Keratinocyte (primary cell): ENCODE measurements at regions not wholly inside any gene's neighbourhood (a gene's known extent, or its start where the extent isn't known, plus 50 kb on each side); places are given as distances from the start of the nearest gene placed in this dataset.

Experiments
- DNase-seq: peaks from one replicate; pipeline ENCODE4 v3.0.0-alpha.2; 2011; ENCODE audit warnings: low read depth, missing footprints, low spot score
- FAIRE-seq: peaks from 2 replicates; lab custom pipeline; 2011; peaks lifted over from hg19 to GRCh38; lab: Jason Lieb, UNC
- H2AFZ ChIP-seq: 2 replicates; pipeline ENCODE4 v1.6.0; 2012; ENCODE audit warnings: low read length, control low read depth, inconsistent platforms; ENCODE audit not compliant: control insufficient read depth
- H3K27ac ChIP-seq: 2 replicates; pipeline ENCODE4 v1.5.1; 2011; ENCODE audit warnings: low read length; ENCODE audit not compliant: control insufficient read depth, insufficient read depth
- H3K27me3 ChIP-seq: 3 replicates; pipeline ENCODE4 v1.6.0; 2011; ENCODE audit warnings: low read length; ENCODE audit not compliant: control insufficient read depth, insufficient read depth; ENCODE audit errors: extremely low read depth
- H3K36me3 ChIP-seq, 2 experiments: 2 replicates in 1 of 2; 3 replicates in 1 of 2; pipeline ENCODE4 v1.5.1; 2011; ENCODE audit warnings: low read length in 2 of 2, mild to moderate bottlenecking in 1 of 2; ENCODE audit not compliant: control insufficient read depth in 2 of 2, insufficient read depth in 2 of 2; ENCODE audit errors: extremely low read depth in 1 of 2
- H3K4me1 ChIP-seq: 3 replicates; pipeline ENCODE4 v1.5.1; 2011; ENCODE audit warnings: low read length; ENCODE audit not compliant: control insufficient read depth, insufficient read depth; ENCODE audit errors: extremely low read depth
- H3K4me2 ChIP-seq: 3 replicates; pipeline ENCODE4 v1.6.0; 2011; ENCODE audit warnings: low read depth, low read length; ENCODE audit not compliant: control insufficient read depth, insufficient read depth; ENCODE audit errors: extremely low read depth
- H3K4me3 ChIP-seq, 3 experiments: fragments of 200-600 bp in 1 of 3; sonication (generic) in 1 of 3; 2 replicates in 2 of 3; 3 replicates in 1 of 3; pipeline ENCODE4 v1.5.1; 2011 to 2016; ENCODE audit warnings: low read length in 3 of 3, mild to moderate bottlenecking in 3 of 3, control low read depth in 2 of 3, inconsistent platforms in 1 of 3, low read depth in 1 of 3, mixed read lengths in 1 of 3, mixed run types in 1 of 3, moderate library complexity in 1 of 3; ENCODE audit not compliant: control insufficient read depth in 2 of 3, insufficient read depth in 2 of 3; ENCODE audit errors: extremely low read depth in 1 of 3
- H3K79me2 ChIP-seq: 2 replicates; pipeline ENCODE4 v1.6.0; 2012; ENCODE audit warnings: low read length; ENCODE audit not compliant: control insufficient read depth, insufficient read depth
- H3K9ac ChIP-seq: 3 replicates; pipeline ENCODE4 v1.6.0; 2011; ENCODE audit warnings: low read length; ENCODE audit not compliant: control insufficient read depth, insufficient read depth; ENCODE audit errors: extremely low read depth
- H3K9me1 ChIP-seq: 3 replicates; pipeline ENCODE4 v1.6.0; 2011; ENCODE audit warnings: low read length; ENCODE audit not compliant: control insufficient read depth, insufficient read depth; ENCODE audit errors: extremely low read depth
- H3K9me3 ChIP-seq: 2 replicates; pipeline ENCODE4 v1.5.1; 2012; ENCODE audit warnings: low read depth, low read length; ENCODE audit not compliant: control insufficient read depth
- H4K20me1 ChIP-seq: 3 replicates; pipeline ENCODE4 v1.6.0; 2011; ENCODE audit warnings: low read length; ENCODE audit not compliant: control insufficient read depth, insufficient read depth; ENCODE audit errors: extremely low read depth
- EZH2 ChIP-seq: IDR thresholded peaks from one replicate; pipeline ENCODE4 v1.6.1; 2012; ENCODE audit warnings: inconsistent platforms, mild to moderate bottlenecking, low read length, moderate library complexity
- dilution Hi-C: fragments of 300-500 bp; cut with MboI; formaldehyde crosslinking; loops from one replicate; pipeline ENCODE4 v1.7.0; 2020; ENCODE audit warnings: low sequenced_read_pairs; ENCODE audit not compliant: extremely low pct_ligation_motif_present
- TF ChIP-seq, protein P1 (sequence below), 3 experiments: IDR thresholded peaks in 1 of 3; conservative IDR thresholded peaks in 1 of 3; optimal IDR thresholded peaks in 1 of 3; 2 replicates in 2 of 3; 3 replicates in 1 of 3; pipeline versions ENCODE3 to v1.5.1; 2011; ENCODE audit warnings: low read length in 3 of 3, mild to moderate bottlenecking in 3 of 3, moderate library complexity in 2 of 3, control low read depth in 1 of 3, inconsistent platforms in 1 of 3; ENCODE audit not compliant: insufficient read depth in 2 of 3; ENCODE audit errors: extremely low read depth in 1 of 3

DNA sequence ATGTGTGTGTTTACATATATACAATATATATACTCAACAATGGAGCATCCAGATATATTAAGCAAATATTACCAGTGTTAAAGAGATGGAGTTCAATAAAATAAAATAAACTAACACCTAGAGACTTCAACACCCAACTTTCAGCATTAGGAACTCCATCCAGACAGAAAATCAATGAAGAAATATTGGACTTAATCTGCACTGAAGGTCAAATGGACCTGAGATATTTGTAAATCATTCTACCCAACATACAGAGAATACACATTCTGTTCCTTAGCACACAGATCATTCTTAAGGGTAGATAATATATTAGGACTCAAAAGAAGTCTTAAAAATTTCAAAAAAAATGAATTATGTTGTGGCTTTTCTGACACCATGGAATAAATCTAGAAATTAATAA lies 832.3 kb upstream of the ADGRB3 start:
- Histone ChIP-seq H3K9ac (no peak overlapping the region), H3K79me2 (no peaks in the 10 kb centered on the region)

DNA sequence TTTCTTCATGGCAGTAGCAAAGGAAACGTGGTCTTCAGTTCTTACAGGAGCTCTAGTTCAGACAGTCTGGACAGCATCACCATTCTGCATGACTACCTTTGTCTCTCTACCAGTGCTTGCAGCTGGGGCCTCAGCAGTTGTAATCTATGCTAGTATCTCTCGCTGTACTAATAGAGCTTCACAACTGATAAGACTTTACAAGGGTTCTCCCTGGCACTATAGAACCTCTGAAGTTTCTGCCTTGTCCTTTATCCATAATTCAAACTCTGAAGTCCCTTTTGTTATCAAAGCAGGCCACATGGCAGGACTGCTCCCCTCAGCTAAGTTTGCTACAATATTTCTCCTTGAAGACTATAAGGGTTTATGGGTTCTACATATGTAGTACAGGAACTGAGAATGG lies 842.1 kb upstream of the ADGRB3 start:
- no peak overlapping the region for H3K9ac ChIP-seq
- no peak overlapping the region for H3K4me2 ChIP-seq
- no peaks in the 10 kb centered on the region for H3K79me2 ChIP-seq
- TF ChIP-seq EZH2: no peak
- TF ChIP-seq, protein P1, sequence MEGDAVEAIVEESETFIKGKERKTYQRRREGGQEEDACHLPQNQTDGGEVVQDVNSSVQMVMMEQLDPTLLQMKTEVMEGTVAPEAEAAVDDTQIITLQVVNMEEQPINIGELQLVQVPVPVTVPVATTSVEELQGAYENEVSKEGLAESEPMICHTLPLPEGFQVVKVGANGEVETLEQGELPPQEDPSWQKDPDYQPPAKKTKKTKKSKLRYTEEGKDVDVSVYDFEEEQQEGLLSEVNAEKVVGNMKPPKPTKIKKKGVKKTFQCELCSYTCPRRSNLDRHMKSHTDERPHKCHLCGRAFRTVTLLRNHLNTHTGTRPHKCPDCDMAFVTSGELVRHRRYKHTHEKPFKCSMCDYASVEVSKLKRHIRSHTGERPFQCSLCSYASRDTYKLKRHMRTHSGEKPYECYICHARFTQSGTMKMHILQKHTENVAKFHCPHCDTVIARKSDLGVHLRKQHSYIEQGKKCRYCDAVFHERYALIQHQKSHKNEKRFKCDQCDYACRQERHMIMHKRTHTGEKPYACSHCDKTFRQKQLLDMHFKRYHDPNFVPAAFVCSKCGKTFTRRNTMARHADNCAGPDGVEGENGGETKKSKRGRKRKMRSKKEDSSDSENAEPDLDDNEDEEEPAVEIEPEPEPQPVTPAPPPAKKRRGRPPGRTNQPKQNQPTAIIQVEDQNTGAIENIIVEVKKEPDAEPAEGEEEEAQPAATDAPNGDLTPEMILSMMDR (optimal IDR thresholded peaks at IDR 0.05 in 1 of 3, IDR thresholded peaks at IDR 0.05 in 1 of 3, conservative IDR thresholded peaks at IDR 0.05 in 1 of 3; ENCODE audit: extremely low read depth in 1 of 3, insufficient read depth in 2 of 3, low read length in 3 of 3): no peak
- no peaks in the 10 kb centered on the region for H3K4me1 ChIP-seq
- dilution Hi-C loops: no loop called here
- no peak overlapping the region for H3K4me3 ChIP-seq
- DNase-seq (no peak), FAIRE-seq (no peak)
- no peaks in the 10 kb centered on the region for H4K20me1 ChIP-seq
- H3K9me1 ChIP-seq: no peaks in the 10 kb centered on the region
- H3K27ac ChIP-seq: no peak overlapping the region
- H3K27me3 ChIP-seq: no peaks in the 10 kb centered on the region
- H3K9me3 ChIP-seq: peaks cover 2% of the 10 kb centered on the region
- no peaks in the 10 kb centered on the region for H3K36me3 ChIP-seq
- H2AFZ ChIP-seq: no peak overlapping the region

More for the DNA sequence above, 832.3 kb upstream of the ADGRB3 start:
- Histone ChIP-seq H3K4me2 (no peak overlapping the region), H3K27ac (no peak overlapping the region), H4K20me1 (no peaks in the 10 kb centered on the region), H3K4me1 (no peaks in the 10 kb centered on the region), H3K9me1 (no peaks in the 10 kb centered on the region), H3K27me3 (no peaks in the 10 kb centered on the region), H3K4me3 (no peak overlapping the region), H2AFZ (no peak overlapping the region), H3K9me3 (no peaks in the 10 kb centered on the region), H3K36me3 (no peaks in the 10 kb centered on the region)
- dilution Hi-C loops: no loop called here
- no peak for DNase-seq
- no peak for TF ChIP-seq EZH2
- TF ChIP-seq, protein P1 (optimal IDR thresholded peaks at IDR 0.05 in 1 of 3, IDR thresholded peaks at IDR 0.05 in 1 of 3, conservative IDR thresholded peaks at IDR 0.05 in 1 of 3; ENCODE audit: extremely low read depth in 1 of 3, insufficient read depth in 2 of 3, low read length in 3 of 3): no peak
- FAIRE-seq: no peak
